ENCODE measurements at regions not wholly inside any gene's neighbourhood (a gene's known extent, or its start where the extent isn't known, plus 50 kb on each side); places are given as distances from the start of the nearest gene placed in this dataset.

DNA sequence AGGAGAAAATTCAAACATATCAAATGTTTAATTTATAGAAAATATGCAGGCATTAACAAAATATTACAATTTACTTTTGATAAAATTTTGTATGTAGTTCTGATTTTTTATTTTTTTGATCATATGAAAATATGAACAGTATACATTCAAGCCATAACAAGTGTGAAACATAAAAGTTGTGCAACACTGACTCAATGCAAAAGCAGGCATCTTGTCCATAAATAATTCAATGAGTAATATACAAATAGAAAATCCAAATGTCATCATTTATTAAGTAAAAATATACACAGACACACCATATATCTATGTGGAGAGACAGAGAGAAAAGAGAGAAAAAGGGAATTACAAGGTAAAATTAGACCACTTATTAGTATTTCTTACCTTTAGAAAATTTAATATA lies 1183.9 kb downstream of the SLITRK1 start:
- H3K36me3 ChIP-seq (ENCODE audit: insufficient read depth, low read length) = no peaks in the 10 kb centered on the region
- H3K9me2 ChIP-seq (ENCODE audit: insufficient read depth, low read length) = no peaks in the 10 kb centered on the region
- no peak overlapping the region for H2AFZ ChIP-seq (ENCODE audit: low read depth, low read length)
- H3K4me3 ChIP-seq (ENCODE audit: low read length) = no peak overlapping the region
- no peaks in the 10 kb centered on the region for H3K9me3 ChIP-seq (ENCODE audit: low read length)
- no peaks in the 10 kb centered on the region for H4K20me1 ChIP-seq (ENCODE audit: insufficient read depth)
- no peaks in the 10 kb centered on the region for H3K79me2 ChIP-seq (replicated peaks; ENCODE audit: insufficient read depth, low read length)
- TF ChIP-seq RAD21 (conservative IDR thresholded peaks at IDR 0.05) = no peak
- TF ChIP-seq, protein P1, sequence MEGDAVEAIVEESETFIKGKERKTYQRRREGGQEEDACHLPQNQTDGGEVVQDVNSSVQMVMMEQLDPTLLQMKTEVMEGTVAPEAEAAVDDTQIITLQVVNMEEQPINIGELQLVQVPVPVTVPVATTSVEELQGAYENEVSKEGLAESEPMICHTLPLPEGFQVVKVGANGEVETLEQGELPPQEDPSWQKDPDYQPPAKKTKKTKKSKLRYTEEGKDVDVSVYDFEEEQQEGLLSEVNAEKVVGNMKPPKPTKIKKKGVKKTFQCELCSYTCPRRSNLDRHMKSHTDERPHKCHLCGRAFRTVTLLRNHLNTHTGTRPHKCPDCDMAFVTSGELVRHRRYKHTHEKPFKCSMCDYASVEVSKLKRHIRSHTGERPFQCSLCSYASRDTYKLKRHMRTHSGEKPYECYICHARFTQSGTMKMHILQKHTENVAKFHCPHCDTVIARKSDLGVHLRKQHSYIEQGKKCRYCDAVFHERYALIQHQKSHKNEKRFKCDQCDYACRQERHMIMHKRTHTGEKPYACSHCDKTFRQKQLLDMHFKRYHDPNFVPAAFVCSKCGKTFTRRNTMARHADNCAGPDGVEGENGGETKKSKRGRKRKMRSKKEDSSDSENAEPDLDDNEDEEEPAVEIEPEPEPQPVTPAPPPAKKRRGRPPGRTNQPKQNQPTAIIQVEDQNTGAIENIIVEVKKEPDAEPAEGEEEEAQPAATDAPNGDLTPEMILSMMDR (IDR thresholded peaks at IDR 0.05; ENCODE audit: poor library complexity, severe bottlenecking) = no peak
- TF ChIP-seq POLR2AphosphoS5 (IDR thresholded peaks at IDR 0.05) = no peak
- TF ChIP-seq MXI1 (conservative IDR thresholded peaks at IDR 0.05; ENCODE audit: poor library complexity, severe bottlenecking) = no peak
- no peak for TF ChIP-seq EP300 (conservative IDR thresholded peaks at IDR 0.05; ENCODE audit: poor library complexity, severe bottlenecking)
- TF ChIP-seq TAF1 (IDR thresholded peaks at IDR 0.05; ENCODE audit: low read depth) = no peak
- TF ChIP-seq EZH2 (IDR thresholded peaks at IDR 0.05; ENCODE audit: borderline replicate concordance, insufficient read depth, low read length, poor library complexity, severe bottlenecking) = no peak
- TF ChIP-seq SMC3 (conservative IDR thresholded peaks at IDR 0.05; ENCODE audit: poor library complexity) = no peak
- no peak for TF ChIP-seq REST (IDR thresholded peaks at IDR 0.05; ENCODE audit: borderline replicate concordance)
- no peak overlapping the region for H3K4me2 ChIP-seq (ENCODE audit: low read length)
- H3K27me3 ChIP-seq (ENCODE audit: insufficient read depth, low read depth, low read length) = no peaks in the 10 kb centered on the region
- no peak overlapping the region for H3K27ac ChIP-seq (ENCODE audit: low read length)
- no peaks in the 10 kb centered on the region for H3F3A ChIP-seq (ENCODE audit: insufficient read depth, low read length, poor library complexity, severe bottlenecking)
- H3K9ac ChIP-seq (ENCODE audit: low read length) = no peak overlapping the region

- Histone ChIP-seq H3F3A (ENCODE audit: insufficient read depth, low read length, poor library complexity, severe bottlenecking) (no peaks in the 10 kb centered on the region), H3K27me3 (ENCODE audit: insufficient read depth, low read depth, low read length) (no peaks in the 10 kb centered on the region), H3K79me2 (replicated peaks; ENCODE audit: insufficient read depth, low read length) (no peaks in the 10 kb centered on the region), H4K20me1 (ENCODE audit: insufficient read depth) (no peaks in the 10 kb centered on the region), H2AFZ (ENCODE audit: low read depth, low read length) (no peak overlapping the region), H3K9me3 (ENCODE audit: low read length) (no peaks in the 10 kb centered on the region), H3K27ac (ENCODE audit: low read length) (no peak overlapping the region), H3K36me3 (ENCODE audit: insufficient read depth, low read length) (no peaks in the 10 kb centered on the region), H3K4me3 (ENCODE audit: low read length) (no peak overlapping the region), H3K9me2 (ENCODE audit: insufficient read depth, low read length) (no peaks in the 10 kb centered on the region), H3K4me2 (ENCODE audit: low read length) (no peak overlapping the region), H3K9ac (ENCODE audit: low read length) (no peak overlapping the region)
- TF ChIP-seq EZH2 (IDR thresholded peaks at IDR 0.05; ENCODE audit: borderline replicate concordance, insufficient read depth, low read length, poor library complexity, severe bottlenecking) (no peak), POLR2AphosphoS5 (IDR thresholded peaks at IDR 0.05) (no peak)
Observed at GRCh38 chr13:82693607-82694006, 1188.7 kb downstream of the SLITRK1 start.
